ENCODE measurements at regions not wholly inside any gene's neighbourhood (a gene's known extent, or its start where the extent isn't known, plus 50 kb on each side); places are given as distances from the start of the nearest gene placed in this dataset.

DNA sequence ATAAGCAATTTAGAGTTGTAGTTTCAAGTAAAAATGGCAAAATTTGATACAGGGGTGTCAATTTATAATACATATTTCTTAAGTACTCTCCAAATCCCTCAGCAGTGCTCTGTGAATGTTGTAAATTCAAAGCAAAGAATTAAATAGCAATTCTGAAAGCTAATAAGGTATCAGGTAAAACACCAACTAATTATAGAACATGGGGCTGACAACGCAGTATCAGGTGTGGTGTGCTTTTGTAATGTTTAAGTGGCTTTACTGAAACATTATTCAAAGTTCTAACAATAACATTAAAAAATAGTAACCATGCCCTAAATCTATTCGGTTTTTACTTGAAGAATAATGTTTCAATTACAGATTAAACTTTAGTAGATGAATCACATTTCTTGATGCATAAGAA lies 1271.2 kb upstream of the ADGRL2 start:
- TF ChIP-seq, protein P1, sequence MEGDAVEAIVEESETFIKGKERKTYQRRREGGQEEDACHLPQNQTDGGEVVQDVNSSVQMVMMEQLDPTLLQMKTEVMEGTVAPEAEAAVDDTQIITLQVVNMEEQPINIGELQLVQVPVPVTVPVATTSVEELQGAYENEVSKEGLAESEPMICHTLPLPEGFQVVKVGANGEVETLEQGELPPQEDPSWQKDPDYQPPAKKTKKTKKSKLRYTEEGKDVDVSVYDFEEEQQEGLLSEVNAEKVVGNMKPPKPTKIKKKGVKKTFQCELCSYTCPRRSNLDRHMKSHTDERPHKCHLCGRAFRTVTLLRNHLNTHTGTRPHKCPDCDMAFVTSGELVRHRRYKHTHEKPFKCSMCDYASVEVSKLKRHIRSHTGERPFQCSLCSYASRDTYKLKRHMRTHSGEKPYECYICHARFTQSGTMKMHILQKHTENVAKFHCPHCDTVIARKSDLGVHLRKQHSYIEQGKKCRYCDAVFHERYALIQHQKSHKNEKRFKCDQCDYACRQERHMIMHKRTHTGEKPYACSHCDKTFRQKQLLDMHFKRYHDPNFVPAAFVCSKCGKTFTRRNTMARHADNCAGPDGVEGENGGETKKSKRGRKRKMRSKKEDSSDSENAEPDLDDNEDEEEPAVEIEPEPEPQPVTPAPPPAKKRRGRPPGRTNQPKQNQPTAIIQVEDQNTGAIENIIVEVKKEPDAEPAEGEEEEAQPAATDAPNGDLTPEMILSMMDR (IDR thresholded peaks at IDR 0.05), result no peak
- no peak for TF ChIP-seq POLR2A (IDR thresholded peaks at IDR 0.05)

Measured in right lobe of liver (tissue), 4 donors.